HG03571 (cell line): ENCODE measurements at regions not wholly inside any gene's neighbourhood (a gene's known extent, or its start where the extent isn't known, plus 50 kb on each side); places are given as distances from the start of the nearest gene placed in this dataset.

Source experiments
- ATAC-seq: cut with Tn5 transposase; IDR thresholded peaks from one replicate; pipeline ENCODE4 v1.9.1; 2021; ENCODE audit not compliant: unreplicated experiment

DNA sequence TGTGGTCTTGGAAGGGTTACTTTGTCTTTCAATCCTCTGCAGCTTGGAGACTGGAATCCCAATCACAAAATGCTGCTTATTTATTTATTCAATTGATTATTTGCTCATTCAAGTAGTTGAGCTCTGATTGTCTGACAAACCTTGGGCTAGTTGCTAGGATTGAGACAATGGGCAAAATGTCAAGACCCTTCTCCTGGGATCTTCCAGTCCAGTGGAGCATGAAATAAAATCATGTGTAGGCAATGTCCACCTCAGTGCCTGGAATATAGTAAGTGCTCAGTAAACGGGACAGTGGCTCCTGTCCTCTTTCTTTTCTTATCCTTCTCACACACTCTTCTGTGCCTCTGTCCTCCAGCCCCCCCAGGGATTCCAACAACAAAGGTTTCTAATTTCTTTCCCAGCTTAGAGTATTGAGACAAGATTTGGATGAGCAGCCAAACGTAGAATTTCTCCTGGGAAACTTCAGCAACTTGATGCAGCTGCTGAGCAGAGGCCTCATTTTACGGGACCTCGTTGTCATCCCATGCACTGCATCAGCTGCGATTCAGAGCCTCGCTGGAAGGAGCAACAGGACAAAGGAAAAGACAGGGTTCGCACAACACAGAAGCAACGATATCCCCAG is 545.0 kb downstream of the SOX11 start:
- ATAC-seq: no peak

DNA sequence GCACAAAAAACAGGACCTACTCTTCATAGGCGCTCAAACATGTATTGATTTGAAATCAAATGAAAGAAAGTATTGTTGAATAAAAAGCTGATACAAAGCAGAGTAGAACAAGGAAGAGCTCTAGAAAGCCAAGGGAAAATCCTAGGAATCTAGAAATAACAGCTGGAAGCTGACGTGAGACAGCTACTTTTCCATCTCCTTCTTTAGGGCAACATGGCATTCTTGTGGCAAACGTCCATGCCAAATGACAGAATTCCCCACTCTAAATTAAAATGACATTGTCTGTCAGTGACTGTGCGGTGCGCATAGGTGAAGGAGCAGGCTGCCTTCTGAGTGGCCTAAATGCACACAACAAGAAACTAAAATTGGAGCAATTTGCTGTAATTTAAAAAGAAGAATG is 557.4 kb downstream of the SOX11 start:
- ATAC-seq: no peak

DNA sequence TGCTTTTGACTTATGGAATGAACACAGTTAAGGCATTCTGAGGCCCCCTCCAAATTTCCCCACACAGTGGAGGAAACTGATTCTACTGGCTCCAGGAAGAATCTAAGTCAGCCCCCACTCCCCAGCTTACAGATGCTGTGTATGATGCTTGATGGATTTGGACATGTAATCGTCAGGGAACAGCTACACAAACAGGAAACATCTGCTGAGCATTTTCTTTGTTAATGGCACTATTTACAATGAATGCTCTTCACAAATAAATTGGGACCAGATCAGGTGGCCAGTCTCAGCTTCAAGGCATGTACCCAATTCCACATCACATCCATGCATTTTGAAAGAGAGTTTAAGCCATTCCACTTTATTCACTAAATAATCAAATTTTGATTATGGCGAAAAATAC is 562.3 kb downstream of the SOX11 start:
- ATAC-seq: no peak

DNA sequence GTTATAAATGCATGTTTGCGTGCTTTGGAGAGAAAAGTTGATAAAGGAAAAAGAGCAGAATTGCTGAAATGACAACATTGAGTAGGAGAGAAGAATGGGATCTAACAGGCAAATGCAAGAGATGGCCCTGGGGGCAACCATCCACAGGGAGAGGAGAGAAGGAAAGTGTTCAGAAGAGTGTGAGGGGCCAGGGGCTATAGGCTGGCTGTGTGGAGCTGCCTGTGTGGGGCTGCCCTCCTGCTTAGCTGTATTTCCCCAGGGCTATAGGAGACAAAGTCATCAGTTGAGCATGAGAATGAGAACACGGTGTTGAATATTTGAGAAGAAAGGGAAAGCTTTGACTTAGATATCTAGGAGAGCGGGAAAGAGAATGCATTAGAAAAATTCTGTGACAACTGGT is 572.0 kb downstream of the SOX11 start:
- no peak for ATAC-seq

DNA sequence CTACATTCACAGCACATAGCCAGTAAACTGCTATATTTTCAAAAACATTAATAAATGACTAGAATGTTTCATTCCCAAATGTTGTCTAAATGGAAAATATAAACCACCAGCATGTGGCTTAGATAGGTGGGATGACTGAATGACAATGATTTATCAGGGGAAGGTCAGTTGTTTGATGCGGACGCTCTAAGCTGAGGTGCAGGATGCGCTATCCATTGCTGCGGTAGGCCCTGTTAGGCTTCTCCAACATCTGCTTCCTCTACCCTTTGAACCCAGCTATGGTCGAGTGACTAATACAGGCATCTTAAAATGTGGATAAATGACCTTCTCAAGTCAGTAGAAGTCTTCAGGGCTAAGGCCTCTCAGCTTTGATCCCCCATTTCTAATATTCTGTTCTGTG is 584.2 kb downstream of the CMPK2 start:
- ATAC-seq: no peak

DNA sequence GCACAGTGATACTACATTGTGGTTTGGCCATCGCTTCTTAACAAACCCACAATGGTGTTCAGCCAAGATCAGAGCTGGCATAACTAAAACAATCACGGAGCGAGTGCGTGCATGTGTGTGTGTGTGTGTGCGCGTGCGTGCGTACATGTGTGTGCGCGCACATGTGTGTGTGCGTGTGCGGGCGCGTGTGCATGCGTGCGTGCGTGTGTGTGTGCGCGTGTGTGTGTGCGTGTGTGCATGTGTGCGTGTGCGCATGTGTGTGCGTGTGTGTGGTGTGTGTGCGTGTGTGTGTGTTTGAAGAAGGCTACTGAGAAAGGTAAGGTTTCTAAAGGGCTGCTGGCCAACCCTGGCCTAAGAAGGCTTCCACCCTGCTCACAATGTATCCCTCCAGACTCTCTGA is 582.4 kb downstream of the CMPK2 start:
- ATAC-seq: no peak

DNA sequence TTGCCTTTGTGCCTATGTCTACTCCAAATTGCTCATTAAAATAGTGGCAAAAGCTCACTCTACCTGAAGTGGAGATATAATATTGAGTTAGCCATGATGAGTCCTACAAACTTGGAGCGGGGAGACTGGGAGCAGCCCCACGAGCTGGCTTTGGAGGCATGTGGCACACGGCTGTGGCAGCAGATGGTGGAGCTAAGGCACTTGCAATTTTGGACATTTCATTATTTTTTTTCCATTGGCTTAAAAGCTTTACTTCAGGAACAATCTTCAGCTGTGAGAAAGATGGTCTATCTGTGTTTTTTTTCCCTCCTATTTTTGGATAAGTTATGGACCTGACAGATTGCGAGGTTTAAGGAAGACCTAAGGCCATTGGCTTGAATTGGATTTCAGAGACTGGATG is 578.3 kb downstream of the CMPK2 start:
- ATAC-seq: no peak

DNA sequence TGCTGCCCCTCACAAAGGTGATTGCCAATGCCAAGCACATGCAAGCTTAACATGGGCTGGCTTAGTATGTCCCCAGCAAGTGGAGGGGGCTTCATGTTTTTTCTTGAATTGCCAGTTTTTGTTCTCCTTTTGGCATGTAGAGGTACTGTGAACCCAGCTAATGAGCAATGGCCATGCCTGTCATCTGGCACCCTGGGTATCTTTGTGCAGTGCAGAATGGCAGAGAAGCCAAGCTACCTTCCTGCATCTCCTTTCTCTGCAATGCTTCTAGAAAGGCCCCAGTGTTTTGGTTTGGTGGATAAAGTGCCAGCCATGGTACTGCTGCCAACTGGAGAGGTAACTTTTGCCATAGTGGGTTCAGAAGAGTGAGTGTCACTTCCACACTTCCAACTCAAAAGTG is 576.9 kb downstream of the CMPK2 start:
- no peak for ATAC-seq

DNA sequence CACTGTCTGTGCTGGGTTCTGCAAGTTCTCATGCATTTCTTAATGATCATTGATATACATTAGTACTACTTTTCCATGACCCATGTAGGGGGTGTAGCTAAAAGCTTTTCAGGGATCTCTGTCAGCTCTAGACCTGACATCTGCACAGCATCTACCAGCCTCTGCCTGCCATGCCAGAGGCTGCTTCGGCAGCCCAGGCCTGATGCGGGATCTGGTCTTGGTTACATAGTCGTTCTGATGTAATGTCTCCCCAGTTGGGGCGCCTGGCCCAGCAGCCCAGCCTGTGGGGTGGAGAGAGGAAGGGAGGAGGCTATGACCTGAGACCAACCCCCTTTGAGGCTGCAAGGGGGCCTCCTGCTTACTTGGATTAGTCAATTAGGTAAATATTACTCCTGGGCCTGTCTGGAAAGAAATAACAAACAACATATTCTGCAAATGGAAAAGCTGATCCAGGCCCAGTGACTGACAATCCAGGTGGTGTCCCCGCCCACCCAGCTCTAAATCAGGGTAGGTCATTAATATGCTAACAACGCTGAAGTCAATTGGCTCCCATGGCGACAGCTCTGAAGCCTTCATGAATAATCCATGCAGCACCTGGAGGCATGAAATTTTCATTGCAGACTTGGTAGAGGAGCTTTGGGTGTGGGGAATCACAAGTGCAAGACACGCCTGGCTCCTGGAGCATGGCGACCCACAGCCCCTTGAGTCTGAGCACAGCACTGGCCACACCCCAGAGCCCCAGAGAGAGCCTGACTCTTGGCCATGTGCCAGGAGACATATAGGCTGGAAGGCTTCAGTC is 575.3 kb downstream of the CMPK2 start:
- ATAC-seq: no peak

DNA sequence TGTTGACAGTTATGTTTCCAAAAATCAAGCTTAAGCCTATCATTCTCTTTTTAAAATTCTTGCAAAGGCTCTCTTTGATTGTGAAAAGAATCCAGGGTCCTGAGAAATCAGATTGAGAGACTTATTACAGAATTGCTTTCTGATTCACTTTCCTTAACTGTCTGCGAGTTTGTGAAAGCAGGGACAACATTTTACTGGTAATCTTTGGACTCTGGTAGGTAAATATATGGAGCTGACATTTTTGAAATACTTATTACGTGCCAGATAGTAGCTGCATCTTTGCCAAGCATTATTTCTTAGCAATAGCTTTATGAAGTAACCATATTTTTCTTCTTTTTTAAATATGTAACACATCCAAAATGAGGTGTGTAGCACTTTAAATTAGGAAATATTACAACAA is 570.9 kb downstream of the CMPK2 start:
- no peak for ATAC-seq

DNA sequence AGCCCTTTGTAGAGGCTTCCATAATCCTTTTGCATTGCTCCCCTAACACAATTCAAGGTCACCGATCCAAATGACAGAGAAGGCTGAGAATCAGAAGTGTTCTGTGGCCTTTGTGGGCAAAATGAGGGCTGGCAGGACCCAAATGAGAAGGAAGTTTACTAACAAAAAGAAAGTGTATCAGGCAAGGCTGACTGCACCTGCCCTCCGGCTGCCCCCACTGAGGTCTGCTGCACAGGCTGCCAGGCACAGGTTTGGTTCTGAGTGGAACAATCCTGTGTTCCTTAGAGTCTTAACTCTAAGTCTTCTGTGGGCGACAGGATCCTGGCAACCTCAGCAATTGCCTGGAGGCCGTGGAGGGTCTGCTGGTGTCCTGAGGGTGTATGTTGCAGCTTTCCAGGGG is 568.5 kb downstream of the CMPK2 start:
- ATAC-seq: no peak

DNA sequence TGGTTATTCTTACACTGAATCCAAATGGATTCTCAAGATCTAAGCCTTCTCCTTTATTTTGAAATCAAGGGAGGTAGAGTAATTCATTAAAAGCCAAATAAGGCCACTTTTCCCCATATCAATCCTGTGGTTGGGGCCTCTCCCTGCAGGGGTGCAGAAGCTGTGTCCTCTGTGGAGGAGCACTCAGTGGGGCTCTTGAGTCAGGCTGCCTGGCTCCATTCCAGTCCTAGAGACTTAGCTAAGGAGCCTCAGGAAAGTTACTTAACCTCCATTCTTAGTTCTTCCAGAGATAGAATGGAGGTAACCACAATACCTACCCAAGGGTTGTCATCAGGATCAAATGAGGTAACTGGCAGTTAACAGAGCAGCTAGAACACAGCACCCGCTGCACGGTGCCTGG is 564.3 kb downstream of the CMPK2 start:
- ATAC-seq: no peak

DNA sequence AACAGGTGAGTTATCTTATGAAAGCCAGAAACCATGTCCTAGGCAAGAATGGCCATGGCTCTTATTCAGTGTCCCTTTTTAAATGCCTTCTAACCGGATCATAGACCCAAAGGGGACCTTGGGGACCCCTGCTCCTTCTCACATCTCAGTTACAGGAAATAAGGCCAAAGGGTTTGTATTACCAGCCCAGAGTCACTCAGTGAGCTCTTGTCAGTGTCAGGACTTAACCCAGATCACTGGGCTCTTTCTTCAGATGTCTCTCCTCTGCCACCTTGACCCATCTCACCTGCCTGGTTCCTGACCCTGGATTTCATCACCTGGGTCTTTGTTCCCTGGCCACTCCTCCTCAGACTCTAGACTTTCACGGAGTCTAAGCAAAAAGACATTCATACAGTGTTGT is 556.7 kb downstream of the CMPK2 start:
- ATAC-seq: no peak

DNA sequence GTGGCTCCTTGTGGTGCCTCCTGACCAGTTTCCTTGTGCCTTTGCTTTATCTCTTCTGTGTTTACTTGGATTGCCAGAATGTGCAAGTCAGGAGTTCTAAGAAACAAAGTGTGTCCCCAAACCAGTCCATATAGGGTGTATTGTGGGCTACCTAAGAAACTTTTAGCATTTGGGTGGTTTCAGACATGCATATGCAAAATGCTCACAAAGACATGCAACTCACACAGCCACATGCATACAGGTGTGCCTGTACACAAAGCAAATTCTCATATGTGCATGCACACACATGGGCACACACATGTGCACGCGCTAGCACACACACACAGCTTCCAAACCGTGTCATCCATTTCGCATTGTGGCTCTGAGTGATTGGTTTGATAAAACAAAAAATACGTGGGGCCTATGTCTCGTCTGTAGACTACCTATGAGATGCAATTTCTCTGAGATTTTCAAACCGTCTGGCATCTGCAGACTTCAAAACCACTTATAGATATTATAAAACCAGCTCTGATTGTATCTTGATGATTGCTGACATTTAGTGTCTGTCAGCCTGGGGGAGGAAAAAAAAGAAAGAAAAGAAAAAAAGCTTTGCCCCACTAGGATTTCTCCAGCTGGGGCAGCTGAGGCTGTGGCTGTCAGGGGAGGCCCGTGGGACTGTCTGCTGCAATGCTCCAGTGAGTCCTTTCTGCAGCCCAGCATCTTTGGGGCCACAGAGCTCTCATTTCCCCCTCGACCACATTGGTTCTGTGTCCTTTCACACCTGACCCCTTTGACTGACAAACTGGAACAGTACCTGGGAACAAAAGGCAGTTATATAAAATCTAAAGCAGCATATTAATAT is 556.1 kb downstream of the CMPK2 start:
- ATAC-seq: peak; percentile 92

DNA sequence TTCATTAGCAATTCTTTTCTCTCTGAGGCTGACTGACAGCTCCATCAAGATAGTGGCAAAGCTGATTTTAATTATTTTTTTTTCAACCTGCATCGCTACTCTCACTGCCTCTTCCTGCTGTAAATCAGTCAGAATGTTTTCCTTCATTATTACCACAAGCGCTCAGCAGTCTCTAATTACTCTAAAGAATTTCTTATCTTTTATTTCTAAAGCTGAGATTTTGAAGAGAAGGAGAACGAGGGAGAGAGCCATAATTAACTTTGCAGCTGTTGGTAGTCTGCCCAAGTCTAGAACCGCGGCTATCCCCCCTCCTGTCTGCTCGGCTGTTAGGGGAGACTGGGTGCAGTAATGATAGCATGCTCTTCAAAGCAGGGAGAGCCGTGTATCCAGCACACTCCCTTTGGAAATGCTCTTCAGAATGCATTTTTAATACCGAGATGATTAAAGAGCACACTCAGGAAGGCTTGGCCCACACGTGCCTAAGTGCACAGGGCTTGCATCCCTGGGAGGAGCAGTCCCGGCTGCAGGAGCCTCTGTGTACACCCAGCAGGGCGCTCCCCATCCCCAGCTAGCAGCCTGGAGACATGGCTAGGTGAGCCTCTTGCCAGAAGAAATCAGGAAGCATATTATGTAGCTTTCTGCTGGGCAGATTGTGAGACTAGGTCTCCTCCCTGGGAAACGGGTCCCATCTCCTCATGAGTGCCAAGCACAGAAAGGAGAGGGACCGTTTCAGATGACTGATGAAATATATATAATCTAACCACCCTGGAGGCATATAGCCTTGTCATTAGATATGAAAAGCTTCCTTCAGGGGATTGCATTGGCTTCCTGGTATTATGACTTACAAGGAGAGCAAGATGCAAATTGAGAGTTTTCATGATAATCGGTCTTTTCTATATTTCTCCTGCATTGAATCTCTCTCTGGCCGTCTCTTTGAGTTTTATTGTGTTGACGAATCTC is 555.2 kb downstream of the CMPK2 start:
- peak; percentile 13 for ATAC-seq

DNA sequence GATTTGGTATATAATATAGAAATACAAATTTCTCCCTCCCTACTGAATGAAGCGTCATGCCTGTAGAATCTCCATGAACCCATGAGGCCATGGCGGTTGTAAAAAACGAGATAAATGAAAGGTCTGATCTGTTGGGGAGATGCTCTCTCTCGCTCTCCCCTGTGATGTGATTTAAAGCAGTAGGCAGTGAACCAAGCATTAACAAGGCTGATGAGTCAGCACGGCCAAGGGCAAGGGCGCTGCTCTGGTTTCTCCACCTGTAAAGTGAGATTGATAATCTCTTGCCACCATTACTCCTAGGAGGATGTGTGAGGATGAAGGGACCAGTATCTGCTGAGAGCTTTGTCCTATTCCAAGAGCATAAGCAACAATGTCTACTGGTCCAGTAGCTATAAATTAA is 553.3 kb downstream of the CMPK2 start:
- ATAC-seq: no peak

DNA sequence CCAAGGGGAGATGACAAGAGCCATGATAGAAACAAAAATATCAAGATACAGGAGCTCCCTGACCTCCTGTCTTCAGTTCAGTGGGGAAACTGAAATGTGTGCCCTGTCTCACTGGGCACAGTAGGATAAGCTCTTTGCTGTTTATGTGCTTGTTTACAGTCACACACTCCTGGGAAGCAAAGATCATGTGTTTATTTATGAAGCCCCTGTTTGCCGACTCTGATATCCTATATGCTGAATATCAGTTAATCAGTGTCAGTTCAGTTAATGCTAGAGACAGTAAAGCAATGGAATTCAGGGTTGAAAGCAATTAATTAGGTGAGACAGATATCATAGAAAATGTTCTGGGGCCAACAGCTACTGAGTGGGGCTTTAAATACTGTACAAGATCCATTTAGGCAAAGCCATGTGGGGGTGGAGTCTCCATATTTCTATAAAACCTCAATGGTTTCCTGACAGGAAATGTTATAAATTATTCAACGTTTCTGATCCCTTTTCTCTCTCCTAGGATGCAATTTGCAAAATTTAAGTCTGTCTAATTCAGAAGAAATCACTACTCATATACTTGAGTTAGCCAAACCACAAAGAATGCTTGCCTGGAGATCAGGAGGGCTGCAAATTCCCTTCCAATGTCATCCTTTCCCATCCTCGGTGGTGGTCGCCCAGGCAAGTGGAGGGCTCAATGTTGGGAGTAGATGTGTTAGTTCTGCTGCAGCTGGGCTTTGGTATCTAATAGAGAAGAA is 551.3 kb downstream of the CMPK2 start:
- no peak for ATAC-seq

DNA sequence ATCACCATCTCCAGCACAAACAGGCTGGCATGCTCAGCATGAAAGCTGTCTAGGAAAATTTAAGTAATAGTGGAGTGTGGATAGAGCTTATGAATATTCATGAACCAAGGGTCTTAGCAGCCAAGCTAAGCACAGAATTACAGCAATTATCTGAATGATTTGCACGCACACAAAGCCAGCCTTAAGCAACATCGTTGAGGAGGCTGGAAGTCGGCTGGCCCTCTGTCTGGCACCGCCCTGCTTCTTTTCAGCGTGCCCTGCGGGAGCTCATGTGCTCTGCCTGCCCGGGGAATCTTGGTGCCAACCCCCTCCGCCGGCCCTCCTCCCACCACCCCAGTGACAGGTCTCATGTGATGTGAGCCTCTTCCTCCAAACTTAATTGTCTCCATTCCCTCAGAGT is 540.1 kb downstream of the CMPK2 start:
- ATAC-seq: no peak

DNA sequence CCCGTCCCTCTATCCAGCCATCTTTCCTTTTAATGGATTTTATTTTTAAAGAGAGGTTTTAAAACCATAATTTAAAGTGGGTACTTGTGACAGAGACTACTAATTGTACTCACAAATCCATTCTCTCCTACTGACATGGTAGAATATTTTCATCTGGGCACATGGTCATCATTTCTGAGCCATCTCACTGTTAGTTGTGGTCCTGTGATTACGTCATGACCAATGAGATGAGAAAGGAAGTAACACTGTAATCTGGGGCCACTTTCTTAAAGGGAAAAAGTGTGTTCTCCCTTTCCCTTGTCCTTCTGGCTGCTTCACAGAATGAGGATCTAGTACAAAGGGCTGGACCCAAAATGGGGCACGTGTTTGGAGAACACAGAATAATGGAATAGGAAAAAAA is 538.7 kb downstream of the CMPK2 start:
- ATAC-seq: no peak
